Lung (tissue), 11 donors: ENCODE measurements at regions not wholly inside any gene's neighbourhood (a gene's known extent, or its start where the extent isn't known, plus 50 kb on each side); places are given as distances from the start of the nearest gene placed in this dataset.
A peak's percentile ranks its signal among the peaks of the same experiment; 100 is the strongest.

Experiments used
- ATAC-seq: fragments of 200-7000 bp; cut with Tn5 transposase; one replicate; pipeline ENCODE4 v1.9.1; 2020; ENCODE audit warnings: moderate number of reproducible peaks; ENCODE audit not compliant: insufficient read depth, low FRiP score
- DNase-seq, 3 donors: peaks; one replicate each; pipeline ENCODE4 v3.0.0-alpha.2; 2013 to 2017
- H3K27ac ChIP-seq, 2 donors: one replicate each; pipeline ENCODE4 v1.5.1; 2013; ENCODE audit warnings: mild to moderate bottlenecking in 2 of 2, moderate library complexity in 2 of 2, control low read depth in 1 of 2, inconsistent platforms in 1 of 2, low read depth in 1 of 2, low read length in 1 of 2
- H3K27me3 ChIP-seq, 3 donors: one replicate each; pipeline ENCODE4 v1.5.1; 2013; ENCODE audit warnings: low read length in 2 of 3; ENCODE audit not compliant: control insufficient read depth in 3 of 3, insufficient read depth in 3 of 3
- H3K36me3 ChIP-seq, 4 donors: one replicate each; pipeline ENCODE4 v1.5.1; 2013; ENCODE audit warnings: low read length in 4 of 4, mild to moderate bottlenecking in 1 of 4, moderate library complexity in 1 of 4; ENCODE audit not compliant: control insufficient read depth in 4 of 4, insufficient read depth in 4 of 4
- H3K4me1 ChIP-seq, 5 donors: one replicate each; pipeline ENCODE4 v1.5.1; 2013; ENCODE audit warnings: low read length in 5 of 5, mild to moderate bottlenecking in 2 of 5, moderate library complexity in 1 of 5; ENCODE audit not compliant: control insufficient read depth in 5 of 5, insufficient read depth in 5 of 5
- H3K4me3 ChIP-seq: one replicate; pipeline ENCODE4 v1.5.1; 2013; ENCODE audit warnings: mild to moderate bottlenecking, control low read depth, moderate library complexity
- H3K9ac ChIP-seq, 2 donors: one replicate each; pipeline ENCODE4 v1.5.1; 2013; ENCODE audit warnings: low read length in 2 of 2, control low read depth in 1 of 2; ENCODE audit not compliant: insufficient read depth in 1 of 2
- H3K9me3 ChIP-seq, 4 donors: one replicate each; pipeline ENCODE4 v1.5.1; 2013; ENCODE audit warnings: low read length in 3 of 4, mild to moderate bottlenecking in 1 of 4, moderate library complexity in 1 of 4; ENCODE audit not compliant: control insufficient read depth in 4 of 4, insufficient read depth in 3 of 4
- WGBS, 2 donors: extraction: QIAGEN DNeasy Blood & Tissue Kit; methylation state at CpG; one replicate each; pipeline ENCODE4 v1.1.7; 2013; 5-methylcytosine and 5-hydroxymethylcytosine counted together
- TF ChIP-seq, protein P1 (sequence below): IDR thresholded peaks from 2 replicates; pipeline ENCODE4 v1.5.1; 2012; ENCODE audit warnings: mild to moderate bottlenecking; ENCODE audit errors: control extremely low read depth, extremely low read depth
- donor health status: control.
- donor health status: control.
- donor health status: Bipolar disorder and iron deficiency.
- donor health status: healthy.
- donor health status: DM: yes; HTN: yes; CAD: no.

DNA sequence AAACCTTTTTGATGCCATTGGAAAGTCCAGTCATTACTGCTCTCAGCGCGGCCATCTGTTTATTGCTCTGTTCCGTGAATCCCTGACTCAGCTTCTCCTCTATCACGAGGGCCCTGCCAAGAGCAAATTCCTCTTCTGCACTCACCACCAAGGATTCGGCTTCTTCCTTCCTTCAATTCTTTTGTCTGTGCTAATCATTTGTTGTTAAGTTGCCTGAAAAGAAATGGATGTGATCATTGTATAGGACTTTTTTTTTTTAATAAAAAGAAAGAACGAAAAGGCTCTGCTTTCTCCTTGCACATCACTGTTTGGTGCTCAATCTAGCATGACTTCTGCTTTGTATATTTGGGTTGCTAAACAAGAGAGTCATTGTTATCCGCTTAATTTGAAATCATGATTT is 128.7 kb upstream of the PIK3R1 start:
- Histone ChIP-seq H3K36me3 (no peaks in the 10 kb centered on the region), H3K9me3 (peaks cover 0 to 5% (median 3%) of the 10 kb centered on the region in 4 donors), H3K27me3 (no peaks in the 10 kb centered on the region), H3K4me1 (peaks cover 0 to 20% (median 1%) of the 10 kb centered on the region in 5 donors), H3K4me3 (no peak overlapping the region), H3K9ac (no peak overlapping the region), H3K27ac (no peak overlapping the region)
- DNase-seq (peak; percentile 28 to 64 (median 48)), ATAC-seq (peak; percentile 21)
- TF ChIP-seq, protein P1, sequence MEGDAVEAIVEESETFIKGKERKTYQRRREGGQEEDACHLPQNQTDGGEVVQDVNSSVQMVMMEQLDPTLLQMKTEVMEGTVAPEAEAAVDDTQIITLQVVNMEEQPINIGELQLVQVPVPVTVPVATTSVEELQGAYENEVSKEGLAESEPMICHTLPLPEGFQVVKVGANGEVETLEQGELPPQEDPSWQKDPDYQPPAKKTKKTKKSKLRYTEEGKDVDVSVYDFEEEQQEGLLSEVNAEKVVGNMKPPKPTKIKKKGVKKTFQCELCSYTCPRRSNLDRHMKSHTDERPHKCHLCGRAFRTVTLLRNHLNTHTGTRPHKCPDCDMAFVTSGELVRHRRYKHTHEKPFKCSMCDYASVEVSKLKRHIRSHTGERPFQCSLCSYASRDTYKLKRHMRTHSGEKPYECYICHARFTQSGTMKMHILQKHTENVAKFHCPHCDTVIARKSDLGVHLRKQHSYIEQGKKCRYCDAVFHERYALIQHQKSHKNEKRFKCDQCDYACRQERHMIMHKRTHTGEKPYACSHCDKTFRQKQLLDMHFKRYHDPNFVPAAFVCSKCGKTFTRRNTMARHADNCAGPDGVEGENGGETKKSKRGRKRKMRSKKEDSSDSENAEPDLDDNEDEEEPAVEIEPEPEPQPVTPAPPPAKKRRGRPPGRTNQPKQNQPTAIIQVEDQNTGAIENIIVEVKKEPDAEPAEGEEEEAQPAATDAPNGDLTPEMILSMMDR = no peak
- WGBS, 2 donors = 58 to 72% methylated on average over 7 of the region's 7 CpGs

DNA sequence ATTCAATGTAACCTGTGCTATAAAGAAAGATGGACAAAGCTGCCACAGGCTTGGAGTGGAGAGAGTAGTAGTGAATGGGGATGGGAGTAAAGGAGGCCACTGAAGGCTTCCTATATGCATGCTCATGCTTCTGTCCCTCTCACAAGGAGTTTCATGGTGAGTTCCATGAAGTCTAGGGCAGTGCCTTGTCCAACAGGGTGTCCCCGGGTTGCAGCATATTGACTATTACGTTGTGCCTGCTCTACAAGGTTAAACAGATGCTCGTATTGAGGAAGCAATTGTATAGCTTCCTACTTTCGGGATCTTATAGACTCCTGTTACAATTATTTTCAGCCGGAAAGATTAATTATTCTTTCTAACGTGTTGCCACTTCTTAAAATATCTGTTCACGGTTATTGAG is 129.1 kb upstream of the PIK3R1 start:
- Histone ChIP-seq H3K27me3 (no peaks in the 10 kb centered on the region), H3K27ac (no peak overlapping the region), H3K4me1 (peaks cover 0 to 20% (median 1%) of the 10 kb centered on the region in 5 donors), H3K9ac (no peak overlapping the region), H3K9me3 (peaks cover 0 to 5% (median 3%) of the 10 kb centered on the region in 4 donors), H3K4me3 (no peak overlapping the region), H3K36me3 (no peaks in the 10 kb centered on the region)
- WGBS, 2 donors = 76 to 78% methylated on average over 7 of the region's 7 CpGs
- ATAC-seq = no peak
- DNase-seq = no peak
- TF ChIP-seq, protein P1 = no peak

DNA sequence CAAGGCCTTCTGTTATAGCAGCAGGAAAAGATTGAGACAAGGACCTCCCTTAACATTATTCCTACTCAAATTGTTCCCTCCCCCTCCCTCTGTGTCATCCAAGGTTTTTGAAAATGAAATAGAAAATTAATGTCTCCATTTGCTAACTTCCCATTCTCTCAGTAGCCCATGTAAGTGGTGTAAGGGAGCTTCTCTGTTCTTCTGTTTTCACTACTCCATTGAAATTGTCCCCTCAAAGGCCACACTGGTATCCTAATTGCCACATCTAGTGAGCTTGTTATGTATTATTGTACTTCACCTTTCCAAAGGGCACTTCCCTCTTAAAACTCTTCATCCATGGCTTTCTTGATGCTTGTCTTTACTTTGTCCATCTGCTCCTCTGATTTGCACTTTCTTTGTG is 131.2 kb upstream of the PIK3R1 start:
- ATAC-seq (no peak), DNase-seq (no peak)

More for the DNA sequence above, 131.2 kb upstream of the PIK3R1 start:
- no peak overlapping the region for H3K4me3 ChIP-seq
- no peaks in the 10 kb centered on the region for H3K27me3 ChIP-seq
- H3K9ac ChIP-seq = no peak overlapping the region
- TF ChIP-seq, protein P1 = no peak
- H3K9me3 ChIP-seq = no peaks in the 10 kb centered on the region
- no peak overlapping the region for H3K27ac ChIP-seq
- H3K36me3 ChIP-seq = no peaks in the 10 kb centered on the region
- peaks cover 0 to 20% (median 1%) of the 10 kb centered on the region in 5 donors for H3K4me1 ChIP-seq
